ENCODE measurements at regions not wholly inside any gene's neighbourhood (a gene's known extent, or its start where the extent isn't known, plus 50 kb on each side); places are given as distances from the start of the nearest gene placed in this dataset.
"Not testable (repeated sequence)": the region's sequence is repeated elsewhere in the genome, so short reads cannot be mapped to it uniquely, and the experiment has no call there.

DNA sequence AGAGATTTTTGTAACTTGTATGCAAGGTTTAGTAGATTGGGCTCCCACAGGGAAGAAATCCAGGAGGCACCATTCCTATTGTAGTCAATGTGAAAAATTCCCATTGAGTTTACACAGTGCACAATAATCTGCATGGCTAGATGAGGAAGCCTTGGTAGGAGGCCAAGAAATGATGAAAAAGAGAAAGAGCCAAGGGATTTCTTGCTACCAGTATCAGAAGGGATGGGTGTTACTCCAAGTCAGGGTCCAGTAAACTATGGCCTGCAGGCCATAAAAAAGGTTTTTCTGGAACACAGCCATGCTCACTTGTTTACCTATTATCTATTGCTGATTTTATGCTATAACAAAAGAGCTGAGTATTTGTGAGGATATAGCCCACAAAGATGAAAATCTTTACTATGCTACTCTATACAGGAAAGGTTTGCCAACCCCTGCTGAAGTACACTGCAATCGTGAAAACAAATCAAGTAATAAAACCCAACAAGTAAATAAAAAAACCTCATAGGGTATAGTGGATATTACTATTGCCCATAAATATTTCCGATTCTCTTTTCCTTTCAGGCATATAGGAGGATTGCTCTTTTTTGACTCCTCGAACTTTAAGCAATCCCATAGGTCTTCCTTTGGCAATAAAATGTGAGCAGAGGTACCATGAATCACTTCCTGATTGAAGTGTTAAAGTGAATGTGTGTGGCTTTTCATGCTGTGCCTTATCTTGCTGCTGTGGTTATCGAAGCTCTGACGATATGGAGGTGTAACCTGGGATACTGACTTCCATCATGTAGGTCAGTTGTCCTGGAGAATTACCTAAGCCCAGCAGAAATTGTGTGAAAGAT lies 256.3 kb upstream of the MAGI2 start:
- DNase-seq, result no peak

GRCh38 chr7:79702116-79702515 lies 248.6 kb upstream of the MAGI2 start:
- DNase-seq, result no peak

- no peak for DNase-seq
Measured at GRCh38 chr7:79692015-79692414, 238.5 kb upstream of the MAGI2 start.

GRCh38 chr7:79691074-79691473 lies 237.6 kb upstream of the MAGI2 start:
- DNase-seq, result no peak

DNA sequence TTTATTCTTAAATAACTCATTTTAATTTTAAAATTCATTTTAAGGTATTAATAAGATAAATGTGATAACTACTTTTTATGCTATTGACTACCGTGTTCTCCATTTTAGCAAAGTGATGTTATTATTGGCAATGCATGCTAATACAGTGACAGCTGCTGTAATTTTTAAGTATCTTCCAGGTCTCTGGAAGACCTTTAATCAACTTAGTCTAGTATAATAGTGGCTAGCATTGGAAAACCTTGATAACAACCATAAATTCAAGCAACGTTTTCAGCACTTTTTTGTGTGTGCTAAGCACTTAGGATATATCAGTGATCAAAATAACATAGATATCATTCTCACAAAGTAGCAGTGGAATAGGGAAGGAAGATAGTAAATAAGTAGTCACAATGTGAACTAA lies 230.9 kb upstream of the MAGI2 start:
- no peak for DNase-seq

DNA sequence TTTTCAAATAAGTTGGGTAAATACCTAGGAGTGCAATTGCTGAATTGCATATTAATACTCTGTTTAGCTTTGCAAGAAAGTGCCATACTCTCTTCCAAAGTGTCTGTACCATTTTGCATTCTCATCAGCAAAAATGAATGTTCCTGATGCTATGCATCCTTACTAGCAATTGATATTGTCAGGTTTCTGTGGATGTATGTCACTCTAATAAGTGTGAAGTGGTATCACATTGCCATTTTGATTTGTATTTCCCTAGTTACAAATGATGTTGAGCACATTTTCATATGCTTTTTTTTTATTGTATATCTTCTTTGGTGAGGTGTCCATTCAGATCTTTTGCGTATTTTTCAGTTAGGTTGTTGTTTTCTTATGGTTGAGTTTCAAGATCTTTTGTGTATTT lies 230.4 kb upstream of the MAGI2 start:
- no peak for DNase-seq

DNA sequence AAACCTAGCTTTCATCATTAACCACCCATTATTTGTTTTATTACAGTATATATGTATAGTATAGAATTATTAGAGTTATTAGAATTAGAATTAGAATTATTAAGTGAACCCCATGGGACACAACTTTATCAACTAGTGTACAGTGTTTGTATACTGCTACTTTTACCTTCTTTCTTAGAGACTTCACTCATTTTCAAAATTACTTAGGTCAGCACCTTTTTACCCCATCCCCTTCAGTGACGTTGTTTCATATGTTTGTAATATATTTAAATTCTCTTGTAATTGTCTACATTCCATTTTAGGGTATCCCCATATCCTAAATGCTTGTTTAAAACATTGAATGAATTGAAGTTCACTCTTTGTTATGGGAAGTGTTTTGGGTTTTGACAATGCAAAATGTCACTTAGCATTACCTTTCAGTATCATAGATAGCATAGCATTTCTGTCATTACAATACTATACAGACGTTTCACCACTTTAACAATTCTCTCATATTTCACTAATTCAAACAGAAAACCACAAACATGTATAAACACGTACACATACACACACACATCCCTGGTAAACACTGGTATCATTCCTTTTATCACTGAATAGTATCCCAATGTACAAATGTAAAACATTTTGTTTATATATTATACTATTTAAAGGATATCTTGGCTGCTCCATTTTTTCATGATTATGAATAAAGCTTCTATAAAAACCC lies 229.9 kb upstream of the MAGI2 start:
- no peak for DNase-seq

- no peak for DNase-seq
Measured at GRCh38 chr7:79681454-79681853, 228.0 kb upstream of the MAGI2 start.

DNA sequence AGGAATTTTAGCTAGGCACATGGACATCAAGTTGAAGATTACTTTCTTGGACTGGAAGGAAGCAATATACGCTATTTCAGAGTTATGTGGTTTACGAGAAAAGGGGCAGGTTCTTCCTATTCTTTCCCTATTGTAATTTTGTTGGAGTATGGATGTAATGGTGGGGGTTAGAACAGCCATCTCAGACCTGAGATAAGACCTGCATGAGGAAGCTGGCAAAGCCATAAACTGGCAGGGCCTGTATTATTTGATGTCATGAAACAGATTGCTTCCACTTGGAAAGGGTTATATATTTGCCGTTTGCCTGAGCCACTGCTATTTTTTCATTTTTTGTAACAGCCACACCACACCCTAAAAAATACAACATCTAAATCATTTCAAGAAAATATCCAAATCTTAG lies 220.5 kb upstream of the MAGI2 start:
- DNase-seq, result no peak

DNA sequence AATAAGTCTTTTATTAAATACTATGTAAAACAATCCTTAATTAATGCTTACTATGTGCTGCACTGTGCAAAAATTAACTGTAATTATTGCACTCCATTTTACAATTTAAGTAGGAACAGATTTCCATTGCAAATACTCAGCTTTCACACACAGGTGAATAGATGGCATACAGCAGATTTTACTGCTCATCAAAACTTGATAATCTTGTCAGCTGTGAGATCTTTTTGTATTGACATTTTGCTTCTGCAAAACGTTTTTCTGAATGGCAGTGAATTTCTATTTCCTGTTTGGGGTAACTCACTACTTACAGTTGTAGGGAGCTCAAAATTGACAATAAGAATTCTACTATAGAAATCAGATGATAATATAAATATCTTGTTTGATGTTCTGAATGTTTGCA lies 220.0 kb upstream of the MAGI2 start:
- no peak for DNase-seq

GRCh38 chr7:79668292-79668691 lies 214.8 kb upstream of the MAGI2 start:
- no peak for DNase-seq

- peak; percentile 60 for DNase-seq
Measured at GRCh38 chr7:79666472-79666871, 213.0 kb upstream of the MAGI2 start.

- DNase-seq, result no peak
Measured at GRCh38 chr7:79664884-79665676, 211.6 kb upstream of the MAGI2 start.

DNA sequence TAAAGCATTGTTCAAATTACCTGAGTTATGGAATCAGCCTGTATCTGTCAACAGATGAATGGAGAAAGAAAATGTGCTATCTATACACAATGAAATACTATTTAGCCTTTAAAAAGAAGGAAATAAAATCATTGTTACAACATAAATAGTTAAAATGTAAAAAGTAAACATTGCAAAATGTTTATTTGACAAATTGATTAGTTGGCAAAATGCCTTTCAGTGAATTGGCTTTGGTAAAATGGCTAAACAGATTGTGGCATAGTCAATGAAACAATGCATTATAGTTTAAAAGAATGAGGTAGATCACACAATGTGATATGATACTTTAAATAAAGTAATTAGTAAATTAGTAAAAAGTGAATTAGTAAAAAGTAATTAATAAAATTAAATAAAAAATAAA lies 204.8 kb upstream of the MAGI2 start:
- no peak for DNase-seq

GRCh38 chr7:79653136-79653631 lies 199.7 kb upstream of the MAGI2 start:
- DNase-seq, result no peak

DNA sequence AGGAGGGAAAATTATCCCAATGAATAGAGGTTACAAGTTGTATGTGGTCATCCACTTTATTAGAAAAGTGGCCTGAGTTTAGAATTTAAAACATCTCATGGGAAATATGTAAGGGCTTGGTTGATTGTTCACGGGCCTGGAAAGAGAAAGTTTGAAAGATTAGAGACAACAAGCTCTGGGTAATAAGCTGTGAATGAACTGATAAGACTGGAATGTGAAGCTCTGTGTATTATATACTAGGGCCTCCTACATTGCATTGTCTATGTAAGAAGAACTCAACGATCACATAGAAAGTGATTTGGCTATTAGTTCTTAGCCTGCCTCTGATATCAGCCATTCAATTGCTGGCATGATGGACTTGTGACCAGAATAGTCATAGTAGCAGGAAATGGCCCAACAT lies 199.2 kb upstream of the MAGI2 start:
- DNase-seq, result no peak

- no peak for DNase-seq
Measured at GRCh38 chr7:79647711-79648110, 194.2 kb upstream of the MAGI2 start.

DNA sequence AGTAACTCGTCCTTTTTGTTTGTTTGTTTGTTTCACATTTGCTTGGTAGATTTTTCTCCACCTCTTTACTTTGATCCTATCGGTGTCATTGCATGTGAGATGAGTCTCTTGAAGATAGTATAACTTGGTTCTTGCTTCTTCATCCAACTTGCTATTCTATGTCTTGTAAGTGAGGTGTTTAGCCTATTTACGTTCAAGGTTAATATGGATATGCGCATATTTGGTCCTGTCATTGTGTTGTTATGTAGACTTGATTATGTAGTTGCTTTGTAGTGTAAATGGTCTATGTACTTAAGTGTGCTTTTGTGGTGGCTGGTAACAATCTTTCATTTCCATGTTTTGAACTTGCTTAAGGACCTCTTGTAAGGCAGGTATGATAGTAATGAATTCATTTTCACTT lies 192.8 kb upstream of the MAGI2 start:
- no peak for DNase-seq

GRCh38 chr7:79636849-79637248 lies 183.4 kb upstream of the MAGI2 start:
- DNase-seq, result no peak

DNA sequence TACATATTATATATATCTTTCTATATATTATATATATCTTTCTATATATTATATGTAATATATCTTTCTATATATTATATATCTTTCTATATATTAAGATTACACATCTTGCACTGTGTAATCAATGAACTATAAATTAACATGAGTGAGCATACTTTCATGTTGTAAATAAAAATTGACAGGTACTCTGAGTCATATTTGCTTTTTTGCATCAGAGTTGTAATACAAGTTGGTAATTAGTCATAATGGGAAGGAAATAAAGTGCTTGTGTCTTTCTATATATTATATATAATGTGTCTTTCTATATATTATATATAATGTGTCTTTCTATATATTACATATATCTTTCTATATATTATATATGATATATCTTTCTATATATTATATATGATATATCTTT lies 172.5 kb upstream of the MAGI2 start:
- DNase-seq, result not testable (repeated sequence)

GRCh38 chr7:79624336-79624735 lies 170.9 kb upstream of the MAGI2 start:
- DNase-seq, result no peak

GRCh38 chr7:79622781-79623180 lies 169.3 kb upstream of the MAGI2 start:
- DNase-seq, result no peak

DNA sequence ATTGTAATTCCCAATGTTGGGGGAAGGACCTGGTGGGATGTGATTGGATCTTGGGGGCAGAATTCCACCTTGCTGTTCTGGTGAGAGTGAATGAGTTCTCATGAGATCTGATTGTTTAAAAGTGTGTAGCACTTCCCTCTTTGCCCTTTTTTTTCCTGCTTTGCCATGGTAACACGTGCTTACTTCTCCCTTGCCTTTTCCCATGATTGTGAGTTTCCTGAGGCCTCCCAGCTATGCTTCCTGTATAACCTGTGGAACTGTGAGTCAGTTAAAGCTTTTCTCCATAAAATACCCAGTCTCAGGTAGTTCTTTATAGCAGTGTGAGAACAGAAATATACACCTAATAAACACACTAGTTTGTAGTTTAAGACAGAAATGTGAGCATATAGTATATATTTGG lies 166.8 kb upstream of the MAGI2 start:
- DNase-seq, result no peak

GRCh38 chr7:79619216-79619615 lies 165.7 kb upstream of the MAGI2 start:
- no peak for DNase-seq

All from NCI-H526 treated with DMSO at 0.1 percent for 48 hours (cell line).